ENCODE measurements at regions not wholly inside any gene's neighbourhood (a gene's known extent, or its start where the extent isn't known, plus 50 kb on each side); places are given as distances from the start of the nearest gene placed in this dataset.

GRCh38 chr5:74063821-74064220, 437.8 kb downstream of the ARHGEF28 start:
- peak; percentile 26 for DNase-seq (ENCODE audit: low read depth, low spot score)
- Histone ChIP-seq H3K9ac (replicated peaks; ENCODE audit: extremely low read depth, insufficient read depth, low read length) (no peak overlapping the region), H3K9me1 (replicated peaks; ENCODE audit: control insufficient read depth, extremely low read depth, insufficient read depth, low read length) (no peaks in the 10 kb centered on the region), H3K27ac (ENCODE audit: insufficient read depth, low read depth, low read length) (no peak overlapping the region), H2AFZ (ENCODE audit: low read depth, low read length) (peak overlapping the region; percentile 40), H3K36me3 (ENCODE audit: control insufficient read depth in 2 of 2, extremely low read depth in 1 of 2, insufficient read depth in 2 of 2, low read length in 2 of 2) (no peaks in the 10 kb centered on the region), H3K79me2 (ENCODE audit: control insufficient read depth, insufficient read depth, low read length) (no peaks in the 10 kb centered on the region), H3K27me3 (ENCODE audit: control insufficient read depth in 2 of 2, insufficient read depth in 2 of 2, low read length in 2 of 2) (no peaks in the 10 kb centered on the region), H3K4me2 (ENCODE audit: insufficient read depth, low read length) (peak overlapping the region; percentile 2), H4K20me1 (replicated peaks; ENCODE audit: control insufficient read depth, extremely low read depth, insufficient read depth, low read length) (no peaks in the 10 kb centered on the region), H3K9me3 (replicated peaks; ENCODE audit: control insufficient read depth, insufficient read depth, low read length) (no peaks in the 10 kb centered on the region), H3K4me3 (replicated peaks in 1 of 3; ENCODE audit: insufficient read depth in 1 of 3, low read depth in 1 of 3, low read length in 3 of 3) (no peak overlapping the region), H3K4me1 (ENCODE audit: control insufficient read depth, extremely low read depth, insufficient read depth, low read length) (peaks cover 9% of the 10 kb centered on the region)
- ChIA-PET POLR2A (no interaction called here), CTCF (interaction anchor here (0.8 kb wide), 1 partner anchor 19 kb away, joined by 3 read pairs; no protein-coding TSS in a partner anchor)
- peak; percentile 81 for TF ChIP-seq FOS (IDR thresholded peaks at IDR 0.05; ENCODE audit: borderline replicate concordance, insufficient read depth, low read length)
- peak; percentile 51 for TF ChIP-seq GATA2 (IDR thresholded peaks at IDR 0.05; ENCODE audit: insufficient read depth, insufficient read length, low read depth, low read length)
- TF ChIP-seq POLR2A (IDR thresholded peaks at IDR 0.05; ENCODE audit: low read depth, low read length), result no peak
- TF ChIP-seq EZH2 (IDR thresholded peaks at IDR 0.05; ENCODE audit: borderline replicate concordance, low read depth, low read length, severe bottlenecking), result no peak
- no peak for TF ChIP-seq MYC (IDR thresholded peaks at IDR 0.05; ENCODE audit: low read depth, low read length)
- no peak for FAIRE-seq
- no TSS peak for BruUV-seq (replicated peaks)
- dilution Hi-C loops (cut with MboI; ENCODE audit: extremely low pct_ligation_motif_present, low sequenced_read_pairs), result no loop called here
- intact Hi-C loops (cut with micrococcal nuclease), result no loop called here

- Histone ChIP-seq H3K4me3 (replicated peaks in 1 of 3; ENCODE audit: insufficient read depth in 1 of 3, low read depth in 1 of 3, low read length in 3 of 3) (no peak overlapping the region), H3K4me2 (ENCODE audit: insufficient read depth, low read length) (no peak overlapping the region), H3K9me3 (replicated peaks; ENCODE audit: control insufficient read depth, insufficient read depth, low read length) (no peaks in the 10 kb centered on the region), H3K9ac (replicated peaks; ENCODE audit: extremely low read depth, insufficient read depth, low read length) (no peak overlapping the region), H4K20me1 (replicated peaks; ENCODE audit: control insufficient read depth, extremely low read depth, insufficient read depth, low read length) (no peaks in the 10 kb centered on the region), H3K36me3 (ENCODE audit: control insufficient read depth in 2 of 2, extremely low read depth in 1 of 2, insufficient read depth in 2 of 2, low read length in 2 of 2) (no peaks in the 10 kb centered on the region), H3K27ac (ENCODE audit: insufficient read depth, low read depth, low read length) (no peak overlapping the region), H2AFZ (ENCODE audit: low read depth, low read length) (no peak overlapping the region), H3K27me3 (ENCODE audit: control insufficient read depth in 2 of 2, insufficient read depth in 2 of 2, low read length in 2 of 2) (no peaks in the 10 kb centered on the region), H3K9me1 (replicated peaks; ENCODE audit: control insufficient read depth, extremely low read depth, insufficient read depth, low read length) (no peaks in the 10 kb centered on the region), H3K4me1 (ENCODE audit: control insufficient read depth, extremely low read depth, insufficient read depth, low read length) (peaks cover 9% of the 10 kb centered on the region), H3K79me2 (ENCODE audit: control insufficient read depth, insufficient read depth, low read length) (no peaks in the 10 kb centered on the region)
- no peak for TF ChIP-seq CTCF (IDR thresholded peaks at IDR 0.05; ENCODE audit: extremely low read depth in 1 of 2, insufficient read depth in 1 of 2, low read depth in 1 of 2, low read length in 2 of 2)
- no peak for TF ChIP-seq GATA2 (IDR thresholded peaks at IDR 0.05; ENCODE audit: insufficient read depth, insufficient read length, low read depth, low read length)
- no peak for TF ChIP-seq POLR2A (IDR thresholded peaks at IDR 0.05; ENCODE audit: low read depth, low read length)
- no peak for TF ChIP-seq FOS (IDR thresholded peaks at IDR 0.05; ENCODE audit: borderline replicate concordance, insufficient read depth, low read length)
- TF ChIP-seq EZH2 (IDR thresholded peaks at IDR 0.05; ENCODE audit: borderline replicate concordance, low read depth, low read length, severe bottlenecking), result no peak
- TF ChIP-seq MAX (IDR thresholded peaks at IDR 0.05; ENCODE audit: insufficient read depth, insufficient read length), result no peak
- TF ChIP-seq MYC (IDR thresholded peaks at IDR 0.05; ENCODE audit: low read depth, low read length), result no peak
- no peak for TF ChIP-seq POLR2AphosphoS5 (IDR thresholded peaks at IDR 0.05; ENCODE audit: insufficient read depth, low read depth, low read length)
- TF ChIP-seq JUN (IDR thresholded peaks at IDR 0.05; ENCODE audit: borderline replicate concordance, insufficient read depth, insufficient read length, low read depth), result no peak
- ChIA-PET POLR2A (no interaction called here), CTCF (no interaction called here)
- FAIRE-seq, result no peak
- dilution Hi-C loops (cut with MboI; ENCODE audit: extremely low pct_ligation_motif_present, low sequenced_read_pairs), result no loop called here
- intact Hi-C loops (cut with micrococcal nuclease), result no loop called here
- no TSS peak for BruUV-seq (replicated peaks)
- DNase-seq (ENCODE audit: low read depth, low spot score), result no peak
Measured at GRCh38 chr5:74063346-74063745, 437.4 kb downstream of the ARHGEF28 start.

Data from endothelial cell of umbilical vein (primary cell).